HG03045 (cell line): ENCODE measurements at regions not wholly inside any gene's neighbourhood (a gene's known extent, or its start where the extent isn't known, plus 50 kb on each side); places are given as distances from the start of the nearest gene placed in this dataset.

Source experiments
- ATAC-seq: cut with Tn5 transposase; IDR thresholded peaks from one replicate; pipeline ENCODE4 v1.9.1; 2021; ENCODE audit warnings: mild to moderate bottlenecking, moderate library complexity; ENCODE audit not compliant: unreplicated experiment

GRCh38 chr10:75294866-75295701, 59.3 kb upstream of the COMTD1 start:
- ATAC-seq = peak; percentile 58

GRCh38 chr10:75294518-75294865, 58.7 kb upstream of the COMTD1 start:
- no peak for ATAC-seq

- ATAC-seq = no peak
Observed at GRCh38 chr10:75294031-75294437, 58.3 kb upstream of the COMTD1 start.

- no peak for ATAC-seq
Observed at GRCh38 chr10:75293446-75293820, 57.7 kb upstream of the COMTD1 start.

- no peak for ATAC-seq
Observed at GRCh38 chr10:75292794-75293445, 57.2 kb upstream of the COMTD1 start.

GRCh38 chr10:75291805-75292204, 56.0 kb upstream of the COMTD1 start:
- no peak for ATAC-seq

- ATAC-seq = no peak
Observed at GRCh38 chr10:75288140-75288711, 52.5 kb upstream of the COMTD1 start.

GRCh38 chr10:75287697-75288096, 51.9 kb upstream of the COMTD1 start:
- no peak for ATAC-seq

GRCh38 chr10:75286901-75287300, 51.1 kb upstream of the COMTD1 start:
- ATAC-seq = no peak
